Omental fat pad (tissue), 3 donors: ENCODE measurements at regions not wholly inside any gene's neighbourhood (a gene's known extent, or its start where the extent isn't known, plus 50 kb on each side); places are given as distances from the start of the nearest gene placed in this dataset.

Experiments used
- ATAC-seq: fragments of 150-250 bp; one replicate; pipeline ENCODE4 v1.9.1; 2016; ENCODE audit warnings: mild to moderate bottlenecking, moderate library complexity; ENCODE audit not compliant: low FRiP score
- DNase-seq: peaks from one replicate; pipeline ENCODE4 v3.0.0-alpha.2; 2019; ENCODE audit warnings: low spot score
- CTCF ChIP-seq, 3 donors: fragments of 450-650 bp; IDR thresholded peaks; one replicate each; pipeline ENCODE4 v1.5.1; 2016 to 2017; ENCODE audit warnings: antibody characterized with exemption in 3 of 3, mild to moderate bottlenecking in 3 of 3, moderate library complexity in 2 of 3

- TF ChIP-seq CTCF (IDR thresholded peaks at IDR 0.05): no peak
- DNase-seq (no peak), ATAC-seq (no peak)
Measured at GRCh38 chr10:21437770-21438382, 87.6 kb downstream of the SKIDA1 start.

GRCh38 chr10:21432266-21432665 lies 93.2 kb downstream of the SKIDA1 start:
- ATAC-seq: no peak
- DNase-seq: no peak
- no peak for TF ChIP-seq CTCF (IDR thresholded peaks at IDR 0.05)

GRCh38 chr10:21431799-21432198 lies 93.7 kb downstream of the SKIDA1 start:
- ATAC-seq: no peak
- no peak for DNase-seq
- TF ChIP-seq CTCF (IDR thresholded peaks at IDR 0.05): no peak

- no peak for TF ChIP-seq CTCF (IDR thresholded peaks at IDR 0.05)
- DNase-seq: no peak
- no peak for ATAC-seq
Measured at GRCh38 chr10:21427804-21428481, 97.5 kb downstream of the SKIDA1 start.

GRCh38 chr10:21424459-21424861 lies 101.0 kb downstream of the SKIDA1 start:
- DNase-seq (no peak), ATAC-seq (no peak)
- TF ChIP-seq CTCF (IDR thresholded peaks at IDR 0.05): no peak

- no peak for TF ChIP-seq CTCF (IDR thresholded peaks at IDR 0.05)
- ATAC-seq: no peak
Measured at GRCh38 chr10:21423850-21424249, 101.6 kb downstream of the SKIDA1 start.

GRCh38 chr10:21423338-21423737 lies 102.1 kb downstream of the SKIDA1 start:
- DNase-seq (no peak), ATAC-seq (no peak)
- no peak for TF ChIP-seq CTCF (IDR thresholded peaks at IDR 0.05)

More at GRCh38 chr10:21423850-21424249, 101.6 kb downstream of the SKIDA1 start:
- no peak for DNase-seq
